Colon (tissue), 2 donors: ENCODE measurements at regions not wholly inside any gene's neighbourhood (a gene's known extent, or its start where the extent isn't known, plus 50 kb on each side); places are given as distances from the start of the nearest gene placed in this dataset.
"Not testable (repeated sequence)": the region's sequence is repeated elsewhere in the genome, so short reads cannot be mapped to it uniquely, and the experiment has no call there.

ENCODE experiments used
- FAIRE-seq: peaks from 2 replicates; lab custom pipeline; 2012; peaks lifted over from hg19 to GRCh38; lab: Jason Lieb, UNC
- donor health status: control.
- donor health status: control.

DNA sequence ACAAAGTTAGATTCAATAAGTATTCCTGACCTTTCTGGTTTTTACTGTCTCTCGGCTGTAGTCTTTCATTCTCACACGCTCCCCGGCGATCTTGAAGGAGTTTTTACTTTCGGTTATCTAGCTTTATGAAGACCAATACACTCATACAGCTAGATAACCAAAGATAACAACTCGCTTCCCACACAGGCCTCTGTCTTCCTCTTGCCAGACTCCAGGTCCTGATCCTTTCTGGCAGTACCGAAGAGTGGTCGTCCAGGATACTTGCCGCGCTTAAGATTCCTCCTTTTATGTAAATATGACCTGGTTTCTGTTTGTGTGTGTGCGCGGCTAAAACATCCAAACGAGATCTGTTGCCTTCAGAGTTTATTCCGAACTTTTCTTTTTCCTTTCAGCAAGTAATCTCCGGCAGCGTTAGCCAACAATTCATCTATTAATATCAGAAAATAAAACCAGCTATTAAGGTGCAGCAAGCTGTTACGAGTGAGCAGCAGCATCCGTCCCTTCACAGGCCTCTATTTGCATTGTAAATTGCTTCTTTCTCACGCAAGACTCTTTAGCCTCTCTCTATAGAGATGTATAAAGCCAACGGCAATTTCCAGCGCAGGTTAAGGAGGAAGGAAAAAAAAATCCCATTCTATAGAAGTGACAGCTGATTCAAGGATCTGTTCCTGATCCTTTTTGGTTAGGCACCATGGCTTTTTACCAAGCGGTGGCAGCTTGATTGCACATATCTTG lies 216.1 kb downstream of the MEF2C start:
- FAIRE-seq = no peak

DNA sequence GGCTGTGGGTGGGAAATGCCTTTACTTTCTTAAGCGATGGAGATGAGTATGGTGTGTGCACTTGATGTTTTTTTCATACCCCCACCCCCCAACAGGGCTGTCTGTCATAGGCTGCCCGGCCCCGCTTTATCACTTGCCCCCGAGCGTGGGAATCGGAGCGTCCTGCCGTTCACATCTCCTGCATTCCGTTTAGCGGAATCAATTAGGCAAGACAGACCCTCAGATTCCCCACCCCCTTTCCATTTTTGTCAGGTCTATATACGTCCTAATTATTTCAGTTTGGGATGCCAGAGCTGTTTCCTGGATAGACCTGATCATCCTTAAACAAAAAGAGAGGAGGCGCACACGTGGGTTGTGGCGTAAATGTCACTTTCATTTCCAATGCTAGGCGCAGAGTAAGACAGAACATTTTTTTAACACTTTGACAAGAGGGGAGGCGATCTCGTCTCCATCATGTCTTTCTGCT lies 217.2 kb downstream of the MEF2C start:
- FAIRE-seq = no peak

DNA sequence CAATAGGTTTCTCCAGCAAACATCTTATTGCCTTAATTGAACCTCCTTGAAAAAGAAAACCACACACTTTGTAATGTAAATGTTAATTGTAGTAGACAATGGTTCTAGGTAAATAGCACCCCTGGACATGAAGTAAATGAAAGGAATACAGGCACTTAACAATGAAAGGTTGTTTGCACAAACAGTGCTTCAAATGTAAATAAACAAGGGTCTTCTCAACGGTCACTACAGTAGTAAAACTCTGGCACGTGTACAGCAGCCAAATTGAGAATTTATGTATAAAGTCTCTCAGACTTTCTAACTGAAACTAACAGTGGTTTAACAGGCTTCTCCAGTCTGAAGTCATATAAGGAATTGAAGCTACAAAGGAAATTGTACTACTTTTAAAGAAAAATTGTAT lies 218.3 kb downstream of the MEF2C start:
- FAIRE-seq = no peak

DNA sequence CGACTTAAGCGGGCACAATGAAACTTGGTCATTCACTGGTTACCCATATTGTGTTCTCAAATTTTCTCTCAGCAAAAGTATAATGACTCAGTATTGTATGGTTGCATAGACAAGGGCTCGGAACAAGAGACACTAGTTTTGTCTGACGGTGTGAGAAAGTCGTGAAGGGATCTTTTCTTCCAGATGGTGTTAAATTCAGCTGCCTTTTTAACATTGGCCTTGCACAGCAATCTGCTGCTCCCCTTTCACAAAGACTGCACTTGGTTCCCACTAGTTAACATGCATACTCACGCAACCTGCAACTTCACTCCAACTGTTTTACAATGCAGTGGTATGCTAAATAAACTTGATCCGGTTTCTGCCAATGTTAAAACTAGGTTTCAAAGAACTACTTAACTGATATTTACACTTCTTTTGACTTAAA lies 219.2 kb downstream of the MEF2C start:
- no peak for FAIRE-seq

DNA sequence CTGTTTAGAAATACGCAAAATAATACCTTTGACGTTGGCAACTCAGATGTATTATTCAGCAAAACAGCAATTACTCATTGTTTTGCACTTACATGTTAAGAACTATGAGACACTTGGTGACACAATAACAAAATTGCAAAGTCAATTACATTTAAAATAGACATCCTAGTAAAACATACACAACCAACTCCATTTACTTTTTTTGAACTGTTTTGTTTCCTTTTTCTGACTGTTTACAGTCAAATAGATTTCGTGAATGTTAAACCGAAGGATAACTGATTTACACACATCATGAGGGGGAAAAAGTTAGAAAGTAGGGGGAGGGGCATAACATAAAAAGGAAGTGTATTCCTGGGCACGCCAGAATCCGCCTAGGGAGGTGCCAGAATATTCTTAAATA lies 220.1 kb downstream of the MEF2C start:
- FAIRE-seq = no peak

DNA sequence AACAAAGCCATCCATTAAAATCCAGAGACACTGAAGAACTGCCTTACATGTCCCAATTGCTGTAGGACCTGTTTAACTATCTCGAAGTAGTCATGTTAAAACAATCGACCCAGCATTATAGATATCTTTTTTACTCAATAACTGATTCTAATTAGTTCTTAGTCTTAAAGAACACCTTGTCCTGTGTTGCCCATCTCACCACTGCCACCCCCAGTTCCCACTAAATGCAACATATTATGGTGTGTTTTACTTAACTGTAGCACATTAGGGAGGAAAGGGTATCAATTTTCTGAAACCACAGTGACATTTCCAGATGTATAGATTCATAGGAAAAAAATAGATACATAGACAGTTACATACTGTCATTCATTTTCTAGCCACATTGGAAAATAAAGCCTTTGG lies 221.2 kb downstream of the MEF2C start:
- FAIRE-seq = no peak

DNA sequence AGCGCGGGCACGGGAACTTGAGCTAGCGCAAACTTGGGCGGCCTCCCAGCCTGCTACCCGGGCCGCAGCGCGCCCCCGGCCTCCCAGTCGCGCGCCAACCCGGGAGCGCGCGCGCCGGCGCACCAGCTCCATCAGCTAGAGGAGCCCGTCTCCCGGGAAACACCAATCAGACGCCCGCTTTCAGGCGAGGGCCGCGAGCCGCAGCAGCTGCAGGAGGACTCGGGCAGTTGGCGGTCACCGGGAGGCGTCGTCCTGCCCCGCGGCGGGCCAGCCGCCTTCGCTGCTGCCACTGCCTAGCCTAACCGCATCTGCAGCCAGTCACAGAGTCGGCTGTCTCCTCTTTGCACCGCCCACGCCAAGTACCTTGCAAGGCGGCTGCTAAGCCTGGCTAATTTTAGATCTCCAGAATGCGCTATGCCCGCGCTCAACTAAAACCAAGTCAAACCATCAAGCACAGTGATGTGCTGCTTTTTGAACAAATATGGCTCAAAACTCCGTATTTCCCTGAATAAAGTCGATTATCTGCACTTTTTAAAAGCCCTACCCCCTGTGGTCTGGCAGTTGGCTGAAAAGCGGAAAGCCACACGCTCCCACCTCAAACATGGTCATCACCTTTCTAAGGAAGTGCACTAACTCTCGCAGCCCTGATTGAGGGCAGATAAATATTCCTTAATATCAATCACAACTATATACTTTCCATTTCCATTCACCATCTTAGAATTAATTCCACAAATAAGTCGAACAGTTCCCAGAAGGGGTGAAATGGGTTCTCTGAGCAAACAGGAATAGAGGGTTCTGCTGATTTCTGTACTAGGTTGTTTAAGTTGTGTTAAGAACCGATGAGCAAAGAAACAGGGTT lies 221.8 kb downstream of the MEF2C start:
- FAIRE-seq = no peak

DNA sequence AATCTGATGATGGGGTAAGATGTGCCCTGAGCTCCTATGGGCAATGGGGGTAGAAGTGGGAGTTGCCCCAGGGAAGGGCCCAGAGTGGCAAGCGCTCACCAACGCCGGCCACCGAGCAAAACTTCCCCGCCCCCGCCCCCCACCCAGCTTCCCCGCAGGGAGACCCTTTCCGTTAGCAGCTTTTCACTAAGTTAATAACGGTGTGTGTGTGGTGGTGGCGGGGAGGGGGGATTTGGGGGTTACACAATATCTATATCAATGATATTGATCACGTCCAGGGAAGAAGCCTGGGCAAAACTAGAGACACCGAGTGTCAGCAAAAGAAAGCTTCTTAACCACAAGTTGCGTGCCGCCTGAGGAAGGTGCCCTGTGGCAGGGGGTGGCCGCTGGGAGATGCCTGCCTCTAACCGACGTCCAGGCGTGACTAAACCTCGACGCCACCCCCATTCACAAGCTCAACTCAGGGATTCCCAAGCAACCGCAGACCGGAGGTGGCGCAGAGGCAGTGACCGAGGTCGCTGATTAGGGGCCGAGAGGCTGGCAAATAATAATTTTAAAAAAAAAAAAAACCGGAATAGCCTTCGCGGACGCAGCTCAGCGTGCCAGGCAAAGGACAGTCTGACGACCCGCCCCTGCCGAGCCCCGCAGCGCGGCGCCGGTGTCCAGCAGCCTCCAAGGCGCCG lies 222.6 kb downstream of the MEF2C start:
- FAIRE-seq = no peak

DNA sequence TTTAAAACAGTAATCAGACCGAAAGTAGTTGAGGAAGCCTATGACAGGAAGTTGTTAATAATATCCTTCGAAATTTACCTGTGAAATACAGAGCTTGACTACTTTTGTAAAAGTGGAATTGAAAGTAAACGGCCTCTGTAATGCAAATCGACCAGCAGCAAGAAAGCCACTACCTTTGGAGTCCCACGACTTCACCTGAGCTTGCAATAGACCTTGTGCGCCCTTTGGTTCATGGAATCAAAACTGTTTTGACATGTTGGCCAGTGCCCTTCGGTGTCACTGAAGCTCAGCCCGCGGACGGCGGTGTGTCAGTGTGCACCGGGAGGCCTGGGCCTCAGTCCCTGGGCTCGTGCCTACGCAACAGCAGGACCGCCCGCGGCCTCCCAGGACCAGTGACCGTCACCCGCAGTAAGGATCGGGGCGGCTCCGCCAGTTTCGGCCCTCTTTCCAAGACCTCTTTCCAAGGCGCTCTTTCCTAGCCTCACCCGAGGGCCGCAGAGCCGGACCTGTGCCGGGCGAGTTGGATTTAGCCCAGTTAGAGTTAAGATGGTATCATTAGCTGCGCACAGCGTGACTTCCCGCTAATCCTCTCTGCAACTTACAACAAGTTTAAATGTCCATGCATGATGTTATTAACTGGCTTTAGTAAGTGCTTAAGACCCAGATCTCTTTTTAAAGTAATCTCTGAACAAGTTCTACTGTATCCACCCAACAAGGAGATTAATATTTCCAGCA lies 223.3 kb downstream of the MEF2C start:
- FAIRE-seq = no peak

DNA sequence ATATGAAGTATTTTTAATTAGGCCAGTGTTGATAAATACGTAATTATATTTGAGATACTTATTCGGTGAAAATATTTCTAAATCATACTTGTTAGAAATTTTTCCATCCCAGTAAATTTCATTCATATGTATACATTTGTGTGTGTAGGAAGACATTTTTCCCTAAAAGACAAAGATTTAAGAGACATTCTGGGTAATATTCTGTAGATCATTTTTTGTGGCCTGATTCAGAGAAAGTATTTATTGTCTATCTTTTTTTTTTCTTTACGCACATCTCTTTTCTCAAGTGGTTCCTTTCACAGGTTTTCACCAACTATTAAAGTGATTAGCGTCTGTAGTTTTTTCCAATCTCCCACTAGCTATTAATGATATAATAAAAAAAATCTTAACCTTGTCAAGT lies 224.1 kb downstream of the MEF2C start:
- FAIRE-seq = no peak

DNA sequence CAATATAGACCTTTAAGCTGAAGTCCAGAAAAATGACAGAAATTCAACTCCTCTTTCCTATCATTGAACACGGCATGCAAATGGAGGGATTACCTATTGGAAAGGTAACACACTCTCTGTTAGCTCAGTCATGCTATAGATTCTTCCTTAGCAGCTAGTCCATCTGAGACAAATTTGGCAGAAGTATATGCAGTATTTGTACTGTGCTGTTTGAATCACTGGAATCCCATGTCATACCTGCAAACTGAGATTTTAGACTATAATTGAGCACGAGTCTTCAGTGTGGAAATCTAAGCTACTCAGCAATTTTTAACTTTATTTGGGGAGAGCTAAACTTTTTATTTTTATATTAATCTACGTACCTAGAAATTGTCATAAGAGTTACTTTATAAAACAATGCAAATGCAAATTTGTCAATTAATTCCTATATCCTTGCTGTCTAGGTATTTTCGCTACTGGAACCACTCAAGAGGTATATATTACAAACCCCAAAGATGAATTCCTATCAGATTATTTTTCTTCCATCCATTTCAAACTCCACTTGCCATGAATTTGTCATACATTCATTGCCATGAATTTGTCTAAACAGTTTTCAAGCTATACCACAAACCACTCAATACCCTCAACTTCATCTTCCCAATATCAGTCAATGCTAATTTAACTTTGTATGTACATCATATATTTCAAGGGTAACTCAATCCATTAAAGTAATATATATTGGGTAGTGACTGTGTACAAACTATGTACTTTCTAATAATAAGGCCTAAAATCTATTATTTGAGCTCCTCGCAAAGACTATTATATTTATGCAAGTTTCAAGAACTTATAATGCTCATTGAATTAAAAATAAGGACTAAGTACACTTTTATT lies 224.8 kb downstream of the MEF2C start:
- FAIRE-seq = no peak

DNA sequence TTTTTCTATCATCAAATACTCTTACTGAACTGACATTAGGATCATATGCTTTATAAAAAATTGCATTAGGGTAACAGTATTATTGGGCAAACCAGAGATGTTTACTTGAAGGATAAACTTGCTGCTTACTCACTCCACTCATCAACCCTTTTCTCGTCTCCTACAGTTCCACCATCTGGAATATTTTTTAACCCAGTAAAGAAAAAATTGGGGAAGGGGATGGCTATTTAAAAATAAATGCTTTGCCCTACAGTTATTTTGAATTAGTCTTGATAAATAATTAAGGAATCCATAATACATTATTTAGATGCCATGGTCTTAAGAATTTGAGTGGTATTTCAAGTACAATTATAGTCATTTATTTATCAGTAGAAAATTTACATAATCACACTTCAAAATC lies 225.8 kb downstream of the MEF2C start:
- FAIRE-seq = no peak

DNA sequence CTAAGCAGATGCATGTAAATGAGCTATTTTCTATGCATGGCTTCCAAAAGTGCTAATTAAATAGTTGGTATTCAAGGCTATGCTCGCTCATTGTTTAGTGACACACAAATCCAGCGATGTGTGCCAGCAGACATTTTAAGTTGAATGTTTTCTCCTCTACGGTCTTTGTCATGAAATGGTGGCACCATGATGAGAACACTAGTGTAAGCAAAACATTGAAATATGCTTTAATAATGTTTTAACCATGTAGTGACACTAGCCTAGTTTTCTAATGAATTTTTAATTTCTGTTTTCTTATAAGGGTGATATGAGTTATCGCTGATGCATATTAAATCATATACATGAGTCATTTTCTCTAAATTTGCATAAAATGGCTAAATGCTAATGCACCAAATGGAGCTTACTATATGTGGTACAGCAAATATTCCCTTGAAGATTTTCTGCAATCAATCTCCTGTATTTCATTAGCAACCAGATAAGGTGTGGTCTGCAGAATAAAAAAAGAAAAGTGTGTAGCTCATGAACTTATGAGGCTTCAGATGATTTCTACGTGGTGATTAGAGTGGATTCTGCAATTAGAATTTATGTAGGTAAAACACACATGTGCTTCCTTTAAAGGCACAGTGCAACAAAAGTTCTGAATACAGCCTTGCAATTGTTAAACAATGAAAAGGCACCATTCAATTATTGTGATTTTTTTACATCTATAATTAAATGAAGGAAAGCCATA lies 226.6 kb downstream of the MEF2C start:
- no peak for FAIRE-seq

DNA sequence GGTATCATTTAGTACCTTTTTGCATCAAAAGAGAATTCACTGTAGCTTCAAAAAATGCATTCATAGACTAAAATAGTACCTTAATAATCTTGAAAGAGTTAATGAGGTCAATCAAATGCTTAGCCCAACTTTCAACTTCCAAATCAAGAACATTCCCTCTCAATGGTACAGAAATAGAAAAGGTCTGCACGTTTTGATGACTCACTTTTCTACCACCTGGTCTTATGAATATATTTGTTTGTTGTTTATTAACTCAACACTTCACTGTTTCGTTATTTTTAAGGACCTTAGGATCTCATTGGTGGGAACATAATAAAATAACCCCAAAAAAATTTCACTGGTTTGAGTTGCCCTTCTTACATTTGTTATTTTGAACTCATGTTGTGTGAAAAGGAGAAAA lies 229.5 kb downstream of the MEF2C start:
- FAIRE-seq = no peak

DNA sequence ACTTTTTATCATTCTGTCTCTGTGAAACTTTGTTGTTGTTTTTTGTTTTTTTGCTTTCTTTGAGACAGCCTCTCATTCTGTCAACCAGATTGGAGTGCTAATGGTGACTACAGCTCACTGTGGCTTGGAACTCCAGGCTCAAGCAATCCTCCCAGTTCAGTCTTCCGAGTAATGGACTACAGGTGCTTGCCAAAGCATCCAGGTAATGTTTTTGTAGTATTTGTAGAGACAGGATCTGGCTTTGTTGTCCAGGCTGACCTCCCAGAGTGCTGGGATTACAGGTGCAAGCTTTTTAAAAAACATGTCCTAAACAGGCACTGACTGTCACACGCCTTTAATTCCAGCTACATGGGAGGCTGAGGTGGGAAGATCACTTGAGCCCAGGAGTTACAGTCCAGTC lies 235.1 kb downstream of the MEF2C start:
- FAIRE-seq = no peak

DNA sequence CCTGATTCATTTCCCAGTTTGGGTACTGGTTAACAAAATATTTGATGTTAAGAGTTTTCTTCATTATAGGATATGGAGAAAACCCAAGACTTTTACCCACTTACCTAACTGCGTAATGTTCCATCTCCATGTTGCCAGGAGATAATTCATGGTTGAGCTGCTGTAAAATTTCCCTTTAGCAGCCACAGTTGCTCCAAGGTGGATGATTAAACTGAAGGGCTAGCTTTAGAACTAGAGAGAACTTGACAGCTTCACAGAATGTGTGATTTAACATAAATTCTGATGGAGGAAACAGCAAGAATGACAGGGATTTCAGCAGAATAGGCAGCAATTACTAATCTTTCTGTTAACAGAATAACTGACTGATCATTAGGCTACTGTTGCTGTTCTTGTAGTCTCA lies 236.1 kb downstream of the MEF2C start:
- FAIRE-seq = no peak

DNA sequence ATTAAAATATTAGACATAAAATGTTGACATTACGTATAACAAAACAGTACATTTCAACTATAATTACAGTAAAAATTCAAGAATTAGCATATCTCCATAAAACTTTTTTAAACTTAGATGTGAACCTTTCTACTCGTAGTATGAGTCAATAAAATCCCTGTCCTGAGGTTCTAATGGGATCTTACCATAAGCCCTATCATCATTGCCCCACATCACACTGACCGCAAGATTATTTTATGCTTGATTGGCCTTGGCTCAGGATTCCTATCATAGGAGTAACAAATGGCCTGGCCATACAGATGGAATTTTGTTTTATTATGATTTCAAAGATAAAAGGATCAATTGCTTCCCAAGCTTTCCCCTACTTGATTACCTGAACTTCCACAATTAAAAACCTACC lies 238.3 kb downstream of the MEF2C start:
- FAIRE-seq = no peak

DNA sequence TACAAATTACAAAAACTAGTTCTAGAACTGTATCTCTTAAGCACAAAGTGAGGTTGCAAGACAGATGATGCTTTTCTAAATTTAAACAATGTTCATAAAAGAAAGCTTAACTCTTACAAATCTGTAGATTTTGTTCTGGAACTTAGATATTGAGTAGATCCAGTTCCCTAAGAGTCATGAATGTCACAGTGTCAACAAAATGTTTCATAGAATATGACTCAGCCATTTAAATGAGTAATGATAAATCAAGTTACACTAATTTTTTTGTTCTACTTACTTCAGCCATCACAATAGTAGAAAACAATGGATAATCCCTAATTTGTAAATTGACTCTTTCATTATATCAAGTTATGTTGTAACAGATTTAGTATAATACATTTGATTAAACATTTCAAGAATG lies 239.7 kb downstream of the MEF2C start:
- FAIRE-seq = no peak

DNA sequence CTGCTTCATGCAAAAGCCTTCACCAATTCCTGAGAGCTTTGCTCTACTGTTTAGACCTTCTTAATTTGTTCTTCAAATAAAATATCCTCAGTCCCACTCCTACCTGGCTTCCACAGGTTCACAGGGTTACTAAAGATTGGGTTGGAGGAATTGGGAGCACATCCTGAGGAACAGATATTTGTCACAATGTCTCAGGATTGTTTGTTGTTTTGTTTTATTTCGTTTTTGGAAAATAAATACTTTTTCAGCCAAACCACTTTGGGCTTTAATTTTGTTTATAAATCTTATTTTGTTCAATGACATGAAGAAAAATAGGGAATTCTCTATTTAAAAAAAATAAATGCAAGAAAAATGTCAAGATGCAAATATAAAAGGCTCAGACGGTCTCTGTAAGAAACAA lies 249.0 kb downstream of the MEF2C start:
- no peak for FAIRE-seq

DNA sequence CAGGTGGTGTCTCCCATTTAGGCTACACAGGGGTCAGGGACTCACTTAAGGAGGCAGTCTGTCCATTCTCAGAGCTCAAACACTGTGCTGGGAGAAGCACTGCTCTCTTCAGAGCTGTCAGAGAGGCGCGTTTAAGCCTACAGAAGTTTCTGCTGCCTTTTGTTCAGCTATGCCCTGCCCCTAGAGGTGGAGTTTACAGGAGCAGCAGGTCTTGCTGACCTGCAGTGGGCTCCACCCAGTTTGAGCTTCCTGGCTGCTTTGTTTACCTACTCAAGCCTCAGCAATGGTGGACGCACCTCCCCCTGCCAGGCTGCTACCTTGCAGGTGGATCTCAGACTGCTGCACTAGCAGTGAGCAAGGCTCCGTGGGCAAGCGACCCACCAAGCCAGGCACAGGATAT lies 260.1 kb downstream of the MEF2C start:
- not testable (repeated sequence) for FAIRE-seq

DNA sequence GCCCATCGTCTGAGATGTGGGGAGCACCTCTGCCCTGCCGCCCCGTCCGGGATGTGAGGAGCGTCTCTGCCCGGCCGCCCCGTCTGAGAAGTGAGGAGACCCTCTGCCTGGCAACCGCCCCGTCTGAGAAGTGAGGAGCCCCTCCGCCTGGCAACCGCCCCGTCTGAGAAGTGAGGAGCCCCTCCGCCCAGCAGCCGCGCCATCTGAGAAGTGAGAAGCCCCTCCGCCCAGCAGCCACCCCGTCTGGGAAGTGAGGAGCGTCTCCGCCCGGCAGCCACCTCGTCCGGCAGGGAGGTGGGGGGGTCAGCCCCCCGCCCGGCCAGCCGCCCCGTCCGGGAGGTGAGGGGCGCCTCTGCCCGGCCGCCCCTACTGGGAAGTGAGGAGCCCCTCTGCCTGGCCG lies 267.2 kb downstream of the MEF2C start:
- FAIRE-seq = not testable (repeated sequence)
